ENCODE measurements at regions not wholly inside any gene's neighbourhood (a gene's known extent, or its start where the extent isn't known, plus 50 kb on each side); places are given as distances from the start of the nearest gene placed in this dataset.

GRCh38 chr18:38052879-38053590, 487.4 kb upstream of the CELF4 start:
- no peak for DNase-seq

GRCh38 chr18:38047820-38048219, 482.2 kb upstream of the CELF4 start:
- no peak for DNase-seq

- DNase-seq, result no peak
Observed at GRCh38 chr18:38046651-38047050, 481.1 kb upstream of the CELF4 start.

- DNase-seq, result no peak
Observed at GRCh38 chr18:38045845-38046244, 480.2 kb upstream of the CELF4 start.

GRCh38 chr18:38042211-38042890, 476.8 kb upstream of the CELF4 start:
- DNase-seq, result no peak

- DNase-seq, result no peak
Observed at GRCh38 chr18:38038242-38038641, 472.6 kb upstream of the CELF4 start.

GRCh38 chr18:38035193-38035592, 469.6 kb upstream of the CELF4 start:
- no peak for DNase-seq

- DNase-seq, result no peak
Observed at GRCh38 chr18:38033282-38033681, 467.7 kb upstream of the CELF4 start.

- DNase-seq, result no peak
Observed at GRCh38 chr18:38032516-38032915, 466.9 kb upstream of the CELF4 start.

GRCh38 chr18:38028946-38029345, 463.3 kb upstream of the CELF4 start:
- DNase-seq, result no peak

GRCh38 chr18:38025433-38026038, 459.9 kb upstream of the CELF4 start:
- DNase-seq, result no peak

GRCh38 chr18:38023871-38024270, 458.3 kb upstream of the CELF4 start:
- no peak for DNase-seq

GRCh38 chr18:38022234-38022633, 456.6 kb upstream of the CELF4 start:
- DNase-seq, result no peak

- DNase-seq, result no peak
Observed at GRCh38 chr18:38019292-38019691, 453.7 kb upstream of the CELF4 start.

GRCh38 chr18:38010971-38011857, 445.6 kb upstream of the CELF4 start:
- no peak for DNase-seq

- DNase-seq, result no peak
Observed at GRCh38 chr18:38010037-38010436, 444.4 kb upstream of the CELF4 start.

- no peak for DNase-seq
Observed at GRCh38 chr18:38009320-38009719, 443.7 kb upstream of the CELF4 start.

- no peak for DNase-seq
Observed at GRCh38 chr18:38007676-38008330, 442.2 kb upstream of the CELF4 start.

GRCh38 chr18:38007026-38007425, 441.4 kb upstream of the CELF4 start:
- no peak for DNase-seq

- no peak for DNase-seq
Observed at GRCh38 chr18:38006541-38006940, 440.9 kb upstream of the CELF4 start.

- no peak for DNase-seq
Observed at GRCh38 chr18:37997695-37998094, 432.1 kb upstream of the CELF4 start.

GRCh38 chr18:37987901-37988300, 422.3 kb upstream of the CELF4 start:
- DNase-seq, result no peak

- DNase-seq, result no peak
Observed at GRCh38 chr18:37986665-37987064, 421.1 kb upstream of the CELF4 start.
